H1 (cell line): ENCODE measurements at regions not wholly inside any gene's neighbourhood (a gene's known extent, or its start where the extent isn't known, plus 50 kb on each side); places are given as distances from the start of the nearest gene placed in this dataset.

Experiments
- BACH1 ChIP-seq: IDR thresholded peaks from 2 replicates; pipeline ENCODE4 v1.6.1; 2012; ENCODE audit warnings: low read length, improper control_type of control experiment
- CHD7 ChIP-seq: fragments of 300-600 bp; sonication (generic); IDR thresholded peaks from 2 replicates; pipeline ENCODE4 v1.7.1; 2012; ENCODE audit warnings: low read length, moderate library complexity, mild to moderate bottlenecking, inconsistent platforms; ENCODE audit not compliant: insufficient replicate concordance

GRCh38 chr5:168046163-168046562, 245.3 kb upstream of the WWC1 start (continued):
- TF ChIP-seq CHD7 (no peak), BACH1 (no peak)
